Panc1 (cell line): ENCODE measurements at regions not wholly inside any gene's neighbourhood (a gene's known extent, or its start where the extent isn't known, plus 50 kb on each side); places are given as distances from the start of the nearest gene placed in this dataset.
A peak's percentile ranks its signal among the peaks of the same experiment; 100 is the strongest.

ENCODE experiments used
- ATAC-seq: fragments of 200-7000 bp; cut with Tn5 transposase; 2 replicates; pipeline ENCODE4 v1.9.1; 2020; ENCODE audit warnings: mild to moderate bottlenecking, moderate library complexity
- BruUV-seq: library from RNA; stranded (reverse); fragments of 400-500 nt; replicated peaks from 2 replicates; lab custom pipeline; 2021; lab: Mats Ljungman, UMichigan
- CTCF ChIA-PET: fragments of 300-600 bp; sonication (Branson Sonifier 250); formaldehyde crosslinking; loops from one replicate; lab custom pipeline; 2022; ENCODE audit warnings: antibody characterized with exemption; lab: Charles Lee
- POLR2A ChIA-PET: fragments of 300-600 bp; sonication (Branson Sonifier 250); formaldehyde crosslinking; loops from one replicate; lab custom pipeline; 2022; ENCODE audit warnings: antibody characterized with exemption; lab: Charles Lee
- DNase-seq: peaks from one replicate; pipeline ENCODE4 v3.0.0-alpha.2; 2010; ENCODE audit warnings: low read depth, low spot score
- H3K27ac ChIP-seq: 2 replicates; pipeline ENCODE4 v1.5.1; 2011; ENCODE audit warnings: mild to moderate bottlenecking, low read length, inconsistent platforms
- H3K27me3 ChIP-seq: fragments of 200-500 bp; sonication (Bioruptor generic); 2 replicates; pipeline ENCODE4 v1.6.0; 2014; ENCODE audit warnings: low read length, inconsistent platforms; ENCODE audit not compliant: control insufficient read depth, insufficient read depth
- H3K36me3 ChIP-seq: fragments of 200-500 bp; sonication (Bioruptor generic); 2 replicates; pipeline ENCODE4 v1.5.1; 2014; ENCODE audit warnings: inconsistent platforms, mild to moderate bottlenecking, low read length, moderate library complexity; ENCODE audit not compliant: control insufficient read depth, insufficient read depth
- H3K4me1 ChIP-seq: 2 replicates; pipeline ENCODE4 v1.5.1; 2011; ENCODE audit warnings: inconsistent platforms, mild to moderate bottlenecking, low read length, moderate library complexity; ENCODE audit not compliant: control insufficient read depth, insufficient read depth
- H3K4me3 ChIP-seq, 2 experiments: 2 replicates each; pipeline ENCODE4 v1.5.1; 2011 to 2012; ENCODE audit warnings: low read depth in 2 of 2, low read length in 2 of 2, mild to moderate bottlenecking in 2 of 2, inconsistent platforms in 1 of 2, moderate library complexity in 1 of 2
- H3K9me3 ChIP-seq: fragments of 200-500 bp; sonication (Bioruptor generic); 2 replicates; pipeline ENCODE4 v1.5.1; 2014; ENCODE audit warnings: low read depth, mild to moderate bottlenecking, inconsistent platforms, low read length, moderate library complexity; ENCODE audit not compliant: control insufficient read depth, insufficient read depth
- CTCF ChIP-seq: fragments of 450-650 bp; IDR thresholded peaks from 2 replicates; pipeline ENCODE4 v1.5.1; 2017; ENCODE audit warnings: mild to moderate bottlenecking
- POLR2AphosphoS5 ChIP-seq: IDR thresholded peaks from 2 replicates; pipeline ENCODE4 v1.6.1; 2012; ENCODE audit warnings: mild to moderate bottlenecking, low read depth, low read length, moderate library complexity
- REST ChIP-seq, 2 experiments: IDR thresholded peaks; 2 replicates each; pipeline ENCODE4 v1.6.1; 2011 to 2012; ENCODE audit warnings: low read depth in 2 of 2, control low read depth in 1 of 2, low read length in 1 of 2, mild to moderate bottlenecking in 1 of 2, moderate library complexity in 1 of 2; ENCODE audit not compliant: insufficient read depth in 1 of 2
- SIN3A ChIP-seq: IDR thresholded peaks from 2 replicates; pipeline ENCODE4 v1.6.1; 2012; ENCODE audit warnings: low read depth, mild to moderate bottlenecking, low read length, moderate library complexity, borderline replicate concordance; ENCODE audit not compliant: insufficient read depth
- TCF7L2 ChIP-seq: IDR thresholded peaks from 2 replicates; pipeline ENCODE4 v1.6.1; 2011; ENCODE audit warnings: mild to moderate bottlenecking, low read depth, low read length, inconsistent platforms
- in situ Hi-C: cut with HindIII; loops from 2 replicates; pipeline ENCODE4 v1.10.0; 2016; ENCODE audit warnings: low sequenced_read_pairs, low pct_unique_long_range_greater_than_20kb
- intact Hi-C: fragments of 100-400 bp; cut with micrococcal nuclease; formaldehyde crosslinking; loops from one replicate; pipeline ENCODE4 v1.10.0; 2022; ENCODE audit not compliant: unreplicated experiment

GRCh38 chr2:31675485-31675901 lies 94.8 kb upstream of the SRD5A2 start:
- H3K9me3 ChIP-seq: no peaks in the 10 kb centered on the region
- H3K27ac ChIP-seq: no peak overlapping the region
- ATAC-seq (peak; percentile 53; the same call in 1 of the 2 replicates), DNase-seq (no peak)
- no peaks in the 10 kb centered on the region for H3K4me1 ChIP-seq
- POLR2A ChIA-PET: no interaction called here
- intact Hi-C loops: no loop called here
- CTCF ChIA-PET: interaction anchor here (0.7 kb wide), 1 partner anchor 354 kb away, joined by 3 read pairs; no protein-coding TSS in a partner anchor
- no peak overlapping the region for H3K4me3 ChIP-seq
- in situ Hi-C loops: no loop called here
- TF ChIP-seq POLR2AphosphoS5: no peak
- TF ChIP-seq CTCF: peak; percentile 23; the same call in 1 of the 2 replicates
- H3K36me3 ChIP-seq: no peaks in the 10 kb centered on the region
- BruUV-seq: no TSS peak
- H3K27me3 ChIP-seq: no peaks in the 10 kb centered on the region

GRCh38 chr2:31674446-31674845 lies 93.7 kb upstream of the SRD5A2 start:
- H3K27me3 ChIP-seq: no peaks in the 10 kb centered on the region
- H3K27ac ChIP-seq: no peak overlapping the region
- no peak overlapping the region for H3K4me3 ChIP-seq
- in situ Hi-C loops: no loop called here
- POLR2A ChIA-PET: no interaction called here
- intact Hi-C loops: no loop called here
- DNase-seq (no peak), ATAC-seq (no peak)
- CTCF ChIA-PET: no interaction called here
- no peaks in the 10 kb centered on the region for H3K4me1 ChIP-seq
- no peaks in the 10 kb centered on the region for H3K9me3 ChIP-seq
- TF ChIP-seq SIN3A (no peak), REST (IDR thresholded peaks at IDR 0.05; ENCODE audit: insufficient read depth in 1 of 2, low read depth in 2 of 2, low read length in 1 of 2) (no peak), POLR2AphosphoS5 (no peak), CTCF (no peak), TCF7L2 (no peak)
- no peaks in the 10 kb centered on the region for H3K36me3 ChIP-seq
- BruUV-seq: no TSS peak
